K562 (cell line): ENCODE measurements at regions not wholly inside any gene's neighbourhood (a gene's known extent, or its start where the extent isn't known, plus 50 kb on each side); places are given as distances from the start of the nearest gene placed in this dataset.

Source experiments
- CBFA2T2 ChIP-seq: fragments of 450-650 bp; conservative IDR thresholded peaks from 2 replicates; pipeline ENCODE4 v1.6.1; 2017; ENCODE audit warnings: mild to moderate bottlenecking
- ETS2 ChIP-seq: IDR thresholded peaks from 2 replicates; pipeline ENCODE4 v1.6.1; 2016; ENCODE audit warnings: borderline replicate concordance, missing genetic modification characterization, mild to moderate bottlenecking, moderate library complexity, missing compliant biosample characterization; ENCODE audit not compliant: poor library complexity, severe bottlenecking
- KDM1A ChIP-seq, 2 experiments: fragments of 450-650 bp; IDR thresholded peaks; 2 replicates each; pipeline ENCODE4 v1.6.1; 2016; ENCODE audit warnings: mild to moderate bottlenecking in 2 of 2
- TAL1 ChIP-seq: fragments of 450-650 bp; IDR thresholded peaks from 2 replicates; pipeline ENCODE4 v1.6.1; 2016; ENCODE audit warnings: mild to moderate bottlenecking
- TEAD4 ChIP-seq, 2 experiments: sonication (generic) in 1 of 2; formaldehyde crosslinking in 1 of 2; IDR thresholded peaks; 2 replicates each; pipeline versions ENCODE4 v1.6.1 to v1.8.0; 2012 to 2022; ENCODE audit warnings: borderline replicate concordance in 1 of 2, inconsistent platforms in 1 of 2, low read length in 1 of 2, mild to moderate bottlenecking in 1 of 2, missing genetic modification reagents in 1 of 2
- ZBTB40 ChIP-seq, 2 experiments: fragments of 450-650 bp in 1 of 2; sonication (generic) in 1 of 2; formaldehyde crosslinking in 1 of 2; IDR thresholded peaks; 2 replicates each; pipeline versions ENCODE4 v1.7.1 to v1.9.0; 2016 to 2022; ENCODE audit warnings: inconsistent platforms in 1 of 2, mild to moderate bottlenecking in 1 of 2, missing genetic modification reagents in 1 of 2
- ZNF197 ChIP-seq: fragments of 200-800 bp; sonication (Bioruptor generic); IDR thresholded peaks from 2 replicates; pipeline ENCODE4 v1.6.1; 2016; ENCODE audit warnings: low read depth, missing genetic modification characterization, missing compliant biosample characterization
- ZNF830 ChIP-seq: fragments of 250-450 bp; sonication (Bioruptor Pico); IDR thresholded peaks from 2 replicates; pipeline ENCODE4 v1.5.0; 2021; ENCODE audit warnings: mild to moderate bottlenecking
- TF ChIP-seq, protein P1 (sequence below): fragments of 200-800 bp; sonication (Bioruptor generic); IDR thresholded peaks from 2 replicates; pipeline ENCODE4 v1.6.1; 2016; ENCODE audit warnings: missing genetic modification characterization, missing compliant biosample characterization

- TF ChIP-seq, protein P1, sequence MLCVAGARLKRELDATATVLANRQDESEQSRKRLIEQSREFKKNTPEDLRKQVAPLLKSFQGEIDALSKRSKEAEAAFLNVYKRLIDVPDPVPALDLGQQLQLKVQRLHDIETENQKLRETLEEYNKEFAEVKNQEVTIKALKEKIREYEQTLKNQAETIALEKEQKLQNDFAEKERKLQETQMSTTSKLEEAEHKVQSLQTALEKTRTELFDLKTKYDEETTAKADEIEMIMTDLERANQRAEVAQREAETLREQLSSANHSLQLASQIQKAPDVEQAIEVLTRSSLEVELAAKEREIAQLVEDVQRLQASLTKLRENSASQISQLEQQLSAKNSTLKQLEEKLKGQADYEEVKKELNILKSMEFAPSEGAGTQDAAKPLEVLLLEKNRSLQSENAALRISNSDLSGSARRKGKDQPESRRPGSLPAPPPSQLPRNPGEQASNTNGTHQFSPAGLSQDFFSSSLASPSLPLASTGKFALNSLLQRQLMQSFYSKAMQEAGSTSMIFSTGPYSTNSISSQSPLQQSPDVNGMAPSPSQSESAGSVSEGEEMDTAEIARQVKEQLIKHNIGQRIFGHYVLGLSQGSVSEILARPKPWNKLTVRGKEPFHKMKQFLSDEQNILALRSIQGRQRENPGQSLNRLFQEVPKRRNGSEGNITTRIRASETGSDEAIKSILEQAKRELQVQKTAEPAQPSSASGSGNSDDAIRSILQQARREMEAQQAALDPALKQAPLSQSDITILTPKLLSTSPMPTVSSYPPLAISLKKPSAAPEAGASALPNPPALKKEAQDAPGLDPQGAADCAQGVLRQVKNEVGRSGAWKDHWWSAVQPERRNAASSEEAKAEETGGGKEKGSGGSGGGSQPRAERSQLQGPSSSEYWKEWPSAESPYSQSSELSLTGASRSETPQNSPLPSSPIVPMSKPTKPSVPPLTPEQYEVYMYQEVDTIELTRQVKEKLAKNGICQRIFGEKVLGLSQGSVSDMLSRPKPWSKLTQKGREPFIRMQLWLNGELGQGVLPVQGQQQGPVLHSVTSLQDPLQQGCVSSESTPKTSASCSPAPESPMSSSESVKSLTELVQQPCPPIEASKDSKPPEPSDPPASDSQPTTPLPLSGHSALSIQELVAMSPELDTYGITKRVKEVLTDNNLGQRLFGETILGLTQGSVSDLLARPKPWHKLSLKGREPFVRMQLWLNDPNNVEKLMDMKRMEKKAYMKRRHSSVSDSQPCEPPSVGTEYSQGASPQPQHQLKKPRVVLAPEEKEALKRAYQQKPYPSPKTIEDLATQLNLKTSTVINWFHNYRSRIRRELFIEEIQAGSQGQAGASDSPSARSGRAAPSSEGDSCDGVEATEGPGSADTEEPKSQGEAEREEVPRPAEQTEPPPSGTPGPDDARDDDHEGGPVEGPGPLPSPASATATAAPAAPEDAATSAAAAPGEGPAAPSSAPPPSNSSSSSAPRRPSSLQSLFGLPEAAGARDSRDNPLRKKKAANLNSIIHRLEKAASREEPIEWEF = no peak
- TF ChIP-seq ZBTB40 (IDR thresholded peaks at IDR 0.05) (no peak), ZBTB40 (CRISPR knock-in tag; IDR thresholded peaks at IDR 0.05) (no peak), TAL1 (peak; percentile 64; the same call in 1 of the 2 replicates), ETS2 (tag) (no peak), CBFA2T2 (peak; percentile 65), KDM1A (IDR thresholded peaks at IDR 0.05) (no peak), ZNF197 (CRISPR knock-in tag) (no peak), TEAD4 (IDR thresholded peaks at IDR 0.05; ENCODE audit: low read length) (peak; percentile 67), TEAD4 (CRISPR knock-in tag; IDR thresholded peaks at IDR 0.05; ENCODE audit: borderline replicate concordance) (no peak), ZNF830 (CRISPR knock-in tag) (no peak)
Observed at GRCh38 chr9:78539188-78539587, 242.3 kb downstream of the PSAT1 start (continued).
